Caco-2 (cell line): ENCODE measurements at regions not wholly inside any gene's neighbourhood (a gene's known extent, or its start where the extent isn't known, plus 50 kb on each side); places are given as distances from the start of the nearest gene placed in this dataset.

ENCODE experiments used
- BruUV-seq: library from RNA; stranded (reverse); fragments of 400-500 nt; replicated peaks from 2 replicates; lab custom pipeline; 2021; lab: Mats Ljungman, UMichigan
- CTCF ChIA-PET: fragments of 300-600 bp; sonication (Branson Sonifier 250); formaldehyde crosslinking; loops from one replicate; lab custom pipeline; 2022; ENCODE audit warnings: antibody characterized with exemption; lab: Charles Lee
- POLR2A ChIA-PET: fragments of 300-600 bp; sonication (Branson Sonifier 250); formaldehyde crosslinking; loops from one replicate; lab custom pipeline; 2022; ENCODE audit warnings: antibody characterized with exemption; lab: Charles Lee
- DNase-seq, 2 experiments: peaks; one replicate each; pipeline versions ENCODE4 v3.0.0 to v3.0.0-alpha.2; 2020 to 2022
- H3K27me3 ChIP-seq: replicated peaks from 2 replicates; pipeline ENCODE4 v1.6.0; 2011; ENCODE audit warnings: low read length; ENCODE audit not compliant: control insufficient read depth, insufficient read depth
- H3K36me3 ChIP-seq: 2 replicates; pipeline ENCODE4 v1.5.1; 2011; ENCODE audit warnings: low read length; ENCODE audit not compliant: control insufficient read depth, insufficient read depth
- H3K4me1 ChIP-seq: fragments of 250-450 bp; sonication (Bioruptor Pico); 2 replicates; pipeline ENCODE4 v1.5.1; 2020; ENCODE audit warnings: mild to moderate bottlenecking
- H3K4me3 ChIP-seq: 2 replicates; pipeline ENCODE4 v1.5.1; 2011; ENCODE audit warnings: low read depth, mild to moderate bottlenecking, control low read depth, low read length
- H3K9me3 ChIP-seq: fragments of 250-450 bp; sonication (Bioruptor Pico); 2 replicates; pipeline ENCODE4 v1.5.1; 2020; ENCODE audit warnings: mild to moderate bottlenecking, moderate library complexity
- H3K27ac Mint-ChIP-seq: one replicate; pipeline ENCODE4 v1.8.0; 2022; ENCODE audit warnings: mixed read lengths; ENCODE audit not compliant: unreplicated experiment
- H3K27me3 Mint-ChIP-seq: one replicate; pipeline ENCODE4 v1.8.0; 2022; ENCODE audit warnings: mixed read lengths; ENCODE audit not compliant: insufficient read depth, unreplicated experiment
- H3K36me3 Mint-ChIP-seq: one replicate; pipeline ENCODE4 v1.8.0; 2022; ENCODE audit warnings: mild to moderate bottlenecking, mixed read lengths; ENCODE audit not compliant: insufficient read depth, unreplicated experiment
- H3K4me1 Mint-ChIP-seq: one replicate; pipeline ENCODE4 v1.8.0; 2022; ENCODE audit warnings: low read depth, mixed read lengths; ENCODE audit not compliant: unreplicated experiment
- H3K4me3 Mint-ChIP-seq: one replicate; pipeline ENCODE4 v1.8.0; 2022; ENCODE audit warnings: mild to moderate bottlenecking, moderate library complexity, mixed read lengths; ENCODE audit not compliant: unreplicated experiment
- H3K9me3 Mint-ChIP-seq: one replicate; pipeline ENCODE4 v1.8.0; 2022; ENCODE audit warnings: mixed read lengths; ENCODE audit not compliant: unreplicated experiment
- intact Hi-C: fragments of 100-400 bp; cut with micrococcal nuclease; formaldehyde crosslinking; loops from one replicate; pipeline ENCODE4 v1.10.0; 2022; ENCODE audit not compliant: unreplicated experiment
- TF ChIP-seq, protein P1 (sequence below), 2 experiments: fragments of 200-600 bp in 1 of 2; IDR thresholded peaks; 1 replicate in 1 of 2; 2 replicates in 1 of 2; pipeline versions ENCODE4 v1.5.1 to v1.8.0; 2011 to 2022; ENCODE audit warnings: antibody characterized with exemption in 1 of 2, control low read depth in 1 of 2, inconsistent platforms in 1 of 2, low read depth in 1 of 2, low read length in 1 of 2, mild to moderate bottlenecking in 1 of 2, moderate library complexity in 1 of 2; ENCODE audit not compliant: insufficient read depth in 1 of 2, severe bottlenecking in 1 of 2, unreplicated experiment in 1 of 2

DNA sequence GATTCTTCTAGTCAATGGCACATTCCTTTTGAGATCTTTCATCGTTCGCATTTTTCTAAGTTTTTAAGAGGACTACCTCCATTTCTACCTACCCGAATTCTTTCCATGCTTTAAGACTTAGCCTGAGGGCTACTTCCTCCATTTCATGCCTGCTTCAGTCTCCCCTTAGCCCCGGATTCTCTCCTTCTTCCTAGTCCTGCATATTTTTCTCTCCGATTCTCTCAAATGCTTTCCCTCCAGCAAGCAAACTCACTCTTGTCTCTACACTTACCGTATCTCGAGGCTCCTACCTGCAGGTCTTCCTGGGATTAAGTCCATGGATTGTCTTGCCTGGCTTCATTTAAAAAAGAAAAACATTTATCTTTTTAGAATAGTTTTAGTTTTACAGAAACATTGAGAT lies 354.4 kb downstream of the MYCN start:
- peaks cover 6% of the 10 kb centered on the region; the same call in 1 of the 2 replicates for H3K9me3 ChIP-seq
- POLR2A ChIA-PET: no interaction called here
- H3K4me3 ChIP-seq: no peak overlapping the region
- Mint-ChIP-seq H3K36me3 (no peaks in the 10 kb centered on the region), H3K27me3 (no peaks in the 10 kb centered on the region), H3K9me3 (peaks cover 23% of the 10 kb centered on the region), H3K4me3 (no peak overlapping the region), H3K27ac (no peak overlapping the region), H3K4me1 (peaks cover 22% of the 10 kb centered on the region)
- no peak for DNase-seq
- no peaks in the 10 kb centered on the region for H3K36me3 ChIP-seq
- TF ChIP-seq, protein P1, sequence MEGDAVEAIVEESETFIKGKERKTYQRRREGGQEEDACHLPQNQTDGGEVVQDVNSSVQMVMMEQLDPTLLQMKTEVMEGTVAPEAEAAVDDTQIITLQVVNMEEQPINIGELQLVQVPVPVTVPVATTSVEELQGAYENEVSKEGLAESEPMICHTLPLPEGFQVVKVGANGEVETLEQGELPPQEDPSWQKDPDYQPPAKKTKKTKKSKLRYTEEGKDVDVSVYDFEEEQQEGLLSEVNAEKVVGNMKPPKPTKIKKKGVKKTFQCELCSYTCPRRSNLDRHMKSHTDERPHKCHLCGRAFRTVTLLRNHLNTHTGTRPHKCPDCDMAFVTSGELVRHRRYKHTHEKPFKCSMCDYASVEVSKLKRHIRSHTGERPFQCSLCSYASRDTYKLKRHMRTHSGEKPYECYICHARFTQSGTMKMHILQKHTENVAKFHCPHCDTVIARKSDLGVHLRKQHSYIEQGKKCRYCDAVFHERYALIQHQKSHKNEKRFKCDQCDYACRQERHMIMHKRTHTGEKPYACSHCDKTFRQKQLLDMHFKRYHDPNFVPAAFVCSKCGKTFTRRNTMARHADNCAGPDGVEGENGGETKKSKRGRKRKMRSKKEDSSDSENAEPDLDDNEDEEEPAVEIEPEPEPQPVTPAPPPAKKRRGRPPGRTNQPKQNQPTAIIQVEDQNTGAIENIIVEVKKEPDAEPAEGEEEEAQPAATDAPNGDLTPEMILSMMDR (IDR thresholded peaks at IDR 0.05; ENCODE audit: insufficient read depth in 1 of 2, low read depth in 1 of 2, low read length in 1 of 2, severe bottlenecking in 1 of 2, unreplicated experiment in 1 of 2): no peak
- H3K27me3 ChIP-seq: no peaks in the 10 kb centered on the region
- intact Hi-C loops: loop anchor here (10.0 kb wide), 1 partner anchor 310 kb away; no protein-coding TSS in a partner anchor
- H3K4me1 ChIP-seq: peaks cover 20% of the 10 kb centered on the region
- no TSS peak for BruUV-seq
- CTCF ChIA-PET: no interaction called here

DNA sequence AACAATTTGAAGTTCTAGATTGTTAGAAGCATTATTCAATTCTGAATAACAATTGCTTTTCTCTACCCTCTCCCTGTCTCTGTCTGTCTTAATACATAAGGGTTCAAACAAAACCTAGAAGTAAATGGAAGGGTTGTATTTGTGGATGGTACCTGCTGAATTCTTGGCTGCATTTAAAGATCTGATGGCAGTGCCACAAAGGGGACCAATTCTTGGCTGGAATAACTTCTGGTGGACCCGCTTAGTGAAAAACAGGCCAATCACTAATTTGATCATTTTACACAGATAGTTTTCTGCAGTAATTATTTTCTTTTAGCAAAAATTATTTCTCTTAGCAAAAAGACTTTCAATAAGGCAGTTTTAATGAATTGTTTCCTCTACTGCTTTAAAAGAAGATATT lies 353.5 kb downstream of the MYCN start:
- BruUV-seq: no TSS peak
- intact Hi-C loops: loop anchor here (10.0 kb wide), 1 partner anchor 311 kb away; no protein-coding TSS in a partner anchor
- DNase-seq: no peak
- Mint-ChIP-seq H3K27me3 (no peaks in the 10 kb centered on the region), H3K4me3 (no peak overlapping the region), H3K36me3 (no peaks in the 10 kb centered on the region), H3K9me3 (peaks cover 23% of the 10 kb centered on the region), H3K27ac (no peak overlapping the region), H3K4me1 (peaks cover 22% of the 10 kb centered on the region)
- ChIA-PET CTCF (interaction anchor here (0.7 kb wide), 1 partner anchor 477 kb away, joined by 4 read pairs; no protein-coding TSS in a partner anchor), POLR2A (no interaction called here)
- Histone ChIP-seq H3K27me3 (no peaks in the 10 kb centered on the region), H3K4me3 (no peak overlapping the region), H3K4me1 (peaks cover 20% of the 10 kb centered on the region), H3K36me3 (no peaks in the 10 kb centered on the region), H3K9me3 (no peaks in the 10 kb centered on the region; the same call in 1 of the 2 replicates)
- TF ChIP-seq, protein P1 (IDR thresholded peaks at IDR 0.05; ENCODE audit: insufficient read depth in 1 of 2, low read depth in 1 of 2, low read length in 1 of 2, severe bottlenecking in 1 of 2, unreplicated experiment in 1 of 2): no peak

DNA sequence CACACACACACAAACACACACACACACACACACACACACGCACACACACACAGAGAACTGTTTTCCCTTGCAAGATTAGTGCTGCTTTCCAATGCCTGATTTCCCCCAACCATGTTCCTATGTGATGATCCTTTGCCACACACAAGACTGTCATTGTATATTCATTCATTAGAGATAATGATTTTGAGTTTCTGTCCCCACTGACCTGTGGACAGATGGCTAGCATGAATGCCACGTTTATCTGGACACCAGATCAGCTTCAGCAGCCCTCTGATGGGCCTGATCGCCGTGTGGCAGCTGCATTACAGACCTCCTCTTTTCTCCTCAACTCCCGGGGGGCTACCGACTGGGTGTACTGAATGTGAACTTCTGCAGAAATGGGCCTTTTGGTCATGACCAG lies 353.0 kb downstream of the MYCN start:
- no peak overlapping the region for H3K4me3 Mint-ChIP-seq
- Histone ChIP-seq H3K4me3 (no peak overlapping the region), H3K9me3 (no peaks in the 10 kb centered on the region; the same call in 1 of the 2 replicates), H3K4me1 (peaks cover 20% of the 10 kb centered on the region), H3K27me3 (no peaks in the 10 kb centered on the region), H3K36me3 (no peaks in the 10 kb centered on the region)
- DNase-seq: no peak
- no TSS peak for BruUV-seq
- POLR2A ChIA-PET: no interaction called here
- CTCF ChIA-PET: interaction anchor here (0.7 kb wide), 1 partner anchor 477 kb away, joined by 4 read pairs; no protein-coding TSS in a partner anchor
- H3K9me3 Mint-ChIP-seq: peaks cover 23% of the 10 kb centered on the region
- H3K36me3 Mint-ChIP-seq: no peaks in the 10 kb centered on the region
- H3K27ac Mint-ChIP-seq: no peak overlapping the region
- peaks cover 22% of the 10 kb centered on the region for H3K4me1 Mint-ChIP-seq
- intact Hi-C loops: loop anchor here (10.0 kb wide), 1 partner anchor 311 kb away; no protein-coding TSS in a partner anchor
- H3K27me3 Mint-ChIP-seq: no peaks in the 10 kb centered on the region
- TF ChIP-seq, protein P1 (IDR thresholded peaks at IDR 0.05; ENCODE audit: insufficient read depth in 1 of 2, low read depth in 1 of 2, low read length in 1 of 2, severe bottlenecking in 1 of 2, unreplicated experiment in 1 of 2): no peak
